ENCODE measurements at regions not wholly inside any gene's neighbourhood (a gene's known extent, or its start where the extent isn't known, plus 50 kb on each side); places are given as distances from the start of the nearest gene placed in this dataset.
"Not testable (repeated sequence)": the region's sequence is repeated elsewhere in the genome, so short reads cannot be mapped to it uniquely, and the experiment has no call there.

GRCh38 chr10:5576780-5577624 is 52.2 kb downstream of the CALML3 start:
- H3K4me3 ChIP-seq (ENCODE audit: low read depth, low read length) = no peak overlapping the region
- TF ChIP-seq CTCF (IDR thresholded peaks at IDR 0.05; ENCODE audit: control insufficient read depth, extremely low read depth, insufficient read depth) = no peak
- no peak for DNase-seq (ENCODE audit: low read depth)

GRCh38 chr10:5580038-5580428 is 55.3 kb downstream of the CALML3 start:
- DNase-seq (ENCODE audit: low read depth); H3K4me3 ChIP-seq (ENCODE audit: low read depth, low read length): not testable (repeated sequence)

GRCh38 chr10:5581670-5582566 is 57.2 kb downstream of the CALML3 start:
- no peak for DNase-seq (ENCODE audit: low read depth)
- TF ChIP-seq CTCF (IDR thresholded peaks at IDR 0.05; ENCODE audit: control insufficient read depth, extremely low read depth, insufficient read depth) = no peak
- no peak overlapping the region for H3K4me3 ChIP-seq (ENCODE audit: low read depth, low read length)

GRCh38 chr10:5582736-5583135 is 58.0 kb downstream of the CALML3 start:
- DNase-seq (ENCODE audit: low read depth) = no peak
- no peak overlapping the region for H3K4me3 ChIP-seq (ENCODE audit: low read depth, low read length)

GRCh38 chr10:5583525-5584175 is 58.9 kb downstream of the CALML3 start:
- DNase-seq (ENCODE audit: low read depth) = peak; percentile 67
- H3K4me3 ChIP-seq (ENCODE audit: low read depth, low read length) = no peak overlapping the region; the same call in 1 of the 2 replicates
- no peak for TF ChIP-seq CTCF (IDR thresholded peaks at IDR 0.05; ENCODE audit: control insufficient read depth, extremely low read depth, insufficient read depth)

More at GRCh38 chr10:5582736-5583135, 58.0 kb downstream of the CALML3 start:
- TF ChIP-seq CTCF (IDR thresholded peaks at IDR 0.05; ENCODE audit: control insufficient read depth, extremely low read depth, insufficient read depth) = no peak

GRCh38 chr10:5584895-5585516 is 60.2 kb downstream of the CALML3 start:
- TF ChIP-seq CTCF (IDR thresholded peaks at IDR 0.05; ENCODE audit: control insufficient read depth, extremely low read depth, insufficient read depth) = no peak
- DNase-seq (ENCODE audit: low read depth) = no peak

More at GRCh38 chr10:5584895-5585516, 60.2 kb downstream of the CALML3 start:
- no peak overlapping the region for H3K4me3 ChIP-seq (ENCODE audit: low read depth, low read length)
